ENCODE measurements at regions not wholly inside any gene's neighbourhood (a gene's known extent, or its start where the extent isn't known, plus 50 kb on each side); places are given as distances from the start of the nearest gene placed in this dataset.

DNA sequence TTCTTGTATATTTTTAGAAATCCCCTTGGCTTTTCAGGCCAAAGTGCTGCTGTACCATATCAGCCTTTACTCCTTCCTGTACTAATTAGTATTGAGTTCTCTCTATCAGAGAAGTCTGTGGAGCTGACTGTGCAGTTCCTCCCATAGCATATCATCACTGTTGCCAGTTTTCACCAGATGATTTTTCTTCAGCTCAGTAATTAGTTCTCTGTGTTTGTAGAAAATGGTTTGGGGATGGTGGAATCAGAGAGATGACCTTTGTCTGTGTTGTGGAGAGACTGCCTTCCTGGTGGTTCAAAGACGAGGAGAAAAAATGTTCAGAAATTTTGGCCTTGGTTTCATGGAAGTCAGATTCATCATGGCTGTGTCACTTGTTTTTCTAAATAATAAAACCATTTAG lies 227.5 kb upstream of the ACTBL2 start:
- no peak for DNase-seq (ENCODE audit: low spot score in 2 of 2)
- FAIRE-seq = no peak

DNA sequence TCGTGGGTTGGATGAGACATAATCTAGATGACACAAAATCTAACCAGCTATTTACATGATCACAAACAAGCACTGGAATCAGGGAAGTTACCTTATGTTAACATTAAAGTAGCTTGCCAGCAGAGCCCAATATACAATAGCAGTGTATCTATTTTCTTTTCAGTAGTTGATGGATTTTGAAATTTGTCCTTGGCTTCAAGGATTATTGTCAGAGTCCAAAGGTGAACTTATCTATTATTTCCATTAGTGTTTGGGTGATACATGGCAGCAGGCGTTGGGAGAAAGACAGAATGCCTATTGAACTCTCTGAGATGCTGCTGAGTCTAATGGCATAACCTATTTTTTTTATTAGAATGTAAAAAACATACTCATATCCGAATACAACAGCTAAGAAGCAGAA lies 223.2 kb upstream of the ACTBL2 start:
- no peak for DNase-seq (ENCODE audit: low spot score in 2 of 2)
- FAIRE-seq = no peak

DNA sequence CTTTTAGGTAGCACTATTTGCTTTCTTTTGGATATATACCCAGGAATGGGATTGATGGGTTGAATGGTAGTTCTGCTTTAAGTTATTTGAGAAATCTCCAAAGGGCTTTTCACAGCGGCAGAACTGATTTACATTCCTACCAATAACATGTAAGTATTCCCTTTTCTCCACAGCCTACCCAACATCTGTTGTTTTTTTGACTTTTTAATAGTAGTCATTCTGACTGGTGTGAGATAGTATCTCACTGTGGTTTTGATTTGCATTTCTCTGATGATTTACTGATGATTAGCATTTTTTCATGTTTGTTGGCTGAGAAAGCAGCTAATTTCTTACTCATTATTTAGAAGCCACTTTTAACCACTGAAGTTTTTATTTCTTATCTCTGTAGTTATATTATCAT lies 221.1 kb upstream of the ACTBL2 start:
- DNase-seq (ENCODE audit: low spot score in 2 of 2) = no peak
- FAIRE-seq = no peak

DNA sequence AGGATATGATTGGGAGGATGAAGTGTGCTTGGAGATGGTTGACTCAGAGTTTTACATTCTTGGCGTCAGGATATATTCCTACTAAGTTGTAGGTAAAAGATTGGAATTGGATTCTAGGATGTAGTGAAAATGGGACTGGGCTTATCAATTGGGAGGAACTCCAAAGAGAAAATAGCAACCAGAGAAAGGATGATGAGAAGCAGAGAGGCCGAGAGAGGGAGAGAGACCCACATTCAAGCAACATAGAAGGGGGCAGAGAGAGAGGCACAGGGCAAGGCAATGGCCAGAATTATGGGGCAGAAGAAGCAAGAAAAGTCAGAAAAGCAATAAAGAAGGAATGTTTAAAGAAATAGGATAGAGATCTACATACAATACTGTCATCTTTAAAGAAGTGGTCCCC lies 217.9 kb upstream of the ACTBL2 start:
- no peak for DNase-seq (ENCODE audit: low spot score in 2 of 2)
- FAIRE-seq = no peak

DNA sequence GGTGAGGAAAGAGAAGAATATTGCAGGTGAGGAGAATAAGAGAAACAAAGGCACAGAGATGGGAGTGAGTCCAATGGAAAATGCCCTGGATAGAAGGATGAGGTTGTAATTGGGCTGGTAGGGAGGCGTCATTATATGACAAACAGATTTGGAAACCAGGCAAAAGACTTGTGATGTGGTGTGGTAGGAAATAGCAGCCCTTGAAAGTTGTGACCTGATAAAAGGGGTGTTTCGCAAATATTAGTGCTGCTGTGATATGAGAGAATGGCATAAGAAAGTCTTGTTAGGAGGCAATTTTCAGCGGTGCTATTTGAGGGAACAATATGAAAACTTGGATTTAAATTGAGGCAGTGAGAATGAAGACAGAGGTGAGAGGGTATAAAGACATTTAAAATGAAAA lies 217.5 kb upstream of the ACTBL2 start:
- FAIRE-seq (no peak), DNase-seq (ENCODE audit: low spot score in 2 of 2) (no peak)

DNA sequence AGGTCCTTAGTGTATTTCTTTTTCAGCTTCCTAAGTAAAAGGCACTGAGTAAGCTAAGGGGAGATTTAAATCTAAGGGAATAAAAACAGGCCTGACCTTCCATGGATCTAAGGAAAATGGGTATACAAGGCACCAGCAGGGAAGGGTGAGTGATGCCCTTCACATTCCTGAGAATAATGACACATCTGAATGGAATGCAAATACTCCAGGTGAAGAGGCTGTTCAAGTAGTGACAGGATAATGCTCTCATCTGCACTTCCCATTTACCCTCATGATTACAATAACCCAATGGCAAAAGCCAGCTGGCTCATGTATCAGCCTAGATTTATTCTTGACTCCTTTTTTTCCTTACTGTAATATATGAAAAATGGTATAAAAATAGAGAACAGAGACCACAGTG lies 216.2 kb upstream of the ACTBL2 start:
- FAIRE-seq = no peak
- DNase-seq (ENCODE audit: low spot score in 2 of 2) = no peak

DNA sequence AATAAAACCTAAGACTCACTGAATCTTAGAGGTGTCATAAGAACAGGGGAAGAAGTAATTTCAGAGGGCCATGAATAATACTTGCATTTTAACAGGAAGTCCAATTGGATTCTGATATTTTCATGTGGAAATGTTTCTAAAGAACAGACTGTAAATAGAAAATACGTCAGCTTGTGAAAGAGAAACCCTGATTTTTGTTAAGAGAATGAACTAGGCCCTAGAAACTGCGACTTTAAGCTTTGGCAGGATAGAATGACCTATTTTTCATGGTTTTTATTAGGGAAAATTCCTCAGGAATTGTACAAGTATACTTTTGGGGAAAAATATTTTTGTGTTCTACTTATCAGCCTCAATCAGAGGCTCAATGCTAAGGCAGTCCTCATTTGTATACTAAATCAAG lies 215.5 kb upstream of the ACTBL2 start:
- FAIRE-seq = no peak
- no peak for DNase-seq (ENCODE audit: low spot score in 2 of 2)

DNA sequence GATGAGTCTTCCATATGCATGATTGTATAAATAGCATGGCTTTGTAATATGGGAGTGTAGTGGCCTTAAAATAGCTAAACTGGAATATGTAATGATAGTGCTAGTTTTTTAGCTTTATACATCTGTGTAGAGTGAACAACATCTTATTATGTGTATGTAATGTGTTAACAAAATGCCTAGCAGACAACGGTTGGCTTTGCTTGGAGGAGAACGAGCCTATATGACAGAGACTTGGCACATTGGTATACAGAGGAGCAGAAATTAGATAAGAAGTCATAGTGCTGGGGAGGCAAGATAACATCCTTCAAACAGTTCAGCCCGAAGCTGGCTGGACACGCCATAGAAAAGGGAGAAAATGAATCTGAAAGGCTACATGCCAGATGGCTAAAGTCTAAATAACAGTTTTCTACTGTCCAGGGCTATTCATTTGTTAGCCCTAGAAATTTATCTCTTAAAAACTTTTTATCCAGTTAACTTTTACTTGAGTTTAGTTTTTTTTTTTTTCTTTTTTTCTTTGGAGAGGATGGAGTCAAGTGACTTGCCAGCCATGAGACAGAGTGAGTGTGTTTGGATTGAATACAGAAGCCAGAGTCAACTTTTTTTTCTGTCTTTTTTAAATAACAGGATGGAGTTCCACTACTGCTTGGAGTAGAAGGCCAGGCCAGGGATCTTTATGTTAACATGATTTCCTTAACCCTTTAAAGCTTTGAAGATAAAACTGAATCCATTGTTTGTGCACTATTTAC lies 214.4 kb upstream of the ACTBL2 start:
- FAIRE-seq (no peak), DNase-seq (ENCODE audit: low spot score in 2 of 2) (no peak)

DNA sequence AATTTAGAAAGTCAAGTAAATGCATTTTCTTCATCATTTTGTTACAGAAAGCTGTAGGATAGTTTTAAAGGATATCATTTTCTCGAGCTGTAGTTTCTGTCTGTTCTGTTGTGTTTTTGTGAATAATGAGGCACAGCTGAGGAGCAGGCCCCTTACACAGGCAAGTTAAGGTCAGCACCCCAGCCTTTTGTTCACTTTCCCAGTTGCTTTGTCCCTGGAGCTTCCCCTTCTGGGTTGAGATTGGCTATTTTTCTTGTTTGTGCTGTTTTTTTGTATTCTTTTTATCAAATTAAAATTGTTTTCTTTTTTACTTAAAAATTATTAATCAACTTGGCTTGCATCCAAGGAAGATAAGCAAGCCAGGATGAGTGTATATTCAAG lies 213.8 kb upstream of the ACTBL2 start:
- FAIRE-seq (no peak), DNase-seq (ENCODE audit: low spot score in 2 of 2) (no peak)

DNA sequence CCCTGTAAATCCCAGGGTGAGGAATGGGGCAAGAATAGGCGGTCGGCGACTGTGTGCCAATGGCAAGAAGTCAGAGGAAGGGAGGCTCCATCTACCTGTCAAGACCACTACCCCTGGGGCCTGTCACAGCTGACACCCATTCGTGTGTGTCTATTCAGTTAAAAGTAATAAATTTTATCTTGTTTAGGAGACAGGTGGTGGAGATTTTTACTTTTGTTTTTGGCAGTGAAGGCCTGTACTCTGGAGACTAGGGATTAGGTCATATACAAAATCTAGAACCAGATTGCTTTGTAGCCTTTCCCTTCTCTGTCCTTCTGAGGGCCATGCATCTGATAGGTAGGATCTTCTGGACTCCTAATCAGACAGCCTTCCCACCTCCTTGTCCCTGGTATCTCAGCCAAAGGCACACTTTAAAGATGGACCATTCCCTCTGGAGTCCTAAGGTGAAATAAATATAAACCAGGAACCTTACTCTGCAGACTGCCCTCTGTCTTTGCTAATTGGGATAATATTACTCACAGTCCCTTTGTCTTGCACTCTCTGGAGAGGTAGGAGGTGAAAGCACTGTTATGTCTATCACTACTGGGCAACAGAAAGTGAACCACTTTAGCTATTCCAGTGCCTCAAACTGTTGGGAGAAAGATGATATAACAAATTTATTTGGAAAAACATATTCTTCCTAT lies 213.2 kb upstream of the ACTBL2 start:
- FAIRE-seq (no peak), DNase-seq (ENCODE audit: low spot score in 2 of 2) (no peak)

DNA sequence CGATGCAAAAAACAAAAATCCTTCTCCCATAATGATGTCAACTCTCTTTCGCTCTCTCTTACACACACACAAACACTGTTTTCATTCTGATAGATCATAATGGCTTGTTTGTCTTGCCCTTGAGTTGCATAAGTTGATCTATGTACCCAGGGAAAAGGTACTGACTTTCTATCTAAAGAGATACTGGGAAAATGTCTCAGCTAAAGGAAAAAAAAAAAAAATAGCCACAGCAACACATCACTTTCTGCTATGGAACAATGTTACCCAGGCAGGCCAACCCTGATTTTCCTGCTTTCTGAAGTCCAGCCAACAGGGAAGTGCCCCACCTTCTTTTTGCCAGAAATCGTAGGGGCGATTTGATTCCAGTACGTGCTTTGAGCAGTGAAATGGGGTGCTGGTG lies 212.6 kb upstream of the ACTBL2 start:
- DNase-seq (ENCODE audit: low spot score in 2 of 2) (no peak), FAIRE-seq (no peak)

DNA sequence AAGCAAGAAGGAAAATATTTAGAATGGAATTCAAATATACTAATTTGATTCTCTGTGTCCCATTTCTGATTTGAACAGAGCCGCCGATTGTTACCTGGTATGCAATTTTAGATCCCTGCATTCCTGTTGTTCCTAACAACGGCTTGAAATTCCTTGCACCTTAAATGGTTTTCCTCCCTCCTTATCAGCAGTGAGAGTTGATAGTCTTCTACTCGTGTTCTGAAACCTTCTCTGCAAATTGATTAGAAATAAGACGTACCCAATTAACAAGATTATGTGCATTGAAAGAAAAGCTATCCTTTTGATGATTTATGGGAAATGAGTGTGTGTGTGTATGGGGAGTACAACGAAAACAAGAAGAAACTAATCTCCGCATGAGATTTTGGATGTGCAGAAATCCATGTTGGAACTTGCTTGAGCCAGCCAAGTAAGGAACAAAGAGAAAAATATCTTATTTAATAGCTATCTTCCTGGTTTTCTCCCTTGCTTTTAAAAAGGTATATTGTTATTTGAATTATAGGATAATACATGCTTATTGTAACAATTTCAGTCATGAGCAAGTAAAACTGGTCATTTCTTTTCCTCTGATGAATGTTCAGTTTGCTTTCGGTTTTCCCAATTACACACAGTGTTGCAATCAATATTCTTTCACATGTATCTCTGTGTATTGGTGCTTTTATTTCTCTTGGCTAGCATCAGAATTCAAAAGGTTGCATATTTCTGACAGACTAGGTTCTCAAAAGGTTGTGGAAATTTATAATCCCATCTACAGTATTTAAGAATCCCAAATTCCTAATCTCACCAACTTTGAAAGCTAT lies 211.1 kb upstream of the ACTBL2 start:
- FAIRE-seq = no peak
- DNase-seq (ENCODE audit: low spot score in 2 of 2) = no peak

DNA sequence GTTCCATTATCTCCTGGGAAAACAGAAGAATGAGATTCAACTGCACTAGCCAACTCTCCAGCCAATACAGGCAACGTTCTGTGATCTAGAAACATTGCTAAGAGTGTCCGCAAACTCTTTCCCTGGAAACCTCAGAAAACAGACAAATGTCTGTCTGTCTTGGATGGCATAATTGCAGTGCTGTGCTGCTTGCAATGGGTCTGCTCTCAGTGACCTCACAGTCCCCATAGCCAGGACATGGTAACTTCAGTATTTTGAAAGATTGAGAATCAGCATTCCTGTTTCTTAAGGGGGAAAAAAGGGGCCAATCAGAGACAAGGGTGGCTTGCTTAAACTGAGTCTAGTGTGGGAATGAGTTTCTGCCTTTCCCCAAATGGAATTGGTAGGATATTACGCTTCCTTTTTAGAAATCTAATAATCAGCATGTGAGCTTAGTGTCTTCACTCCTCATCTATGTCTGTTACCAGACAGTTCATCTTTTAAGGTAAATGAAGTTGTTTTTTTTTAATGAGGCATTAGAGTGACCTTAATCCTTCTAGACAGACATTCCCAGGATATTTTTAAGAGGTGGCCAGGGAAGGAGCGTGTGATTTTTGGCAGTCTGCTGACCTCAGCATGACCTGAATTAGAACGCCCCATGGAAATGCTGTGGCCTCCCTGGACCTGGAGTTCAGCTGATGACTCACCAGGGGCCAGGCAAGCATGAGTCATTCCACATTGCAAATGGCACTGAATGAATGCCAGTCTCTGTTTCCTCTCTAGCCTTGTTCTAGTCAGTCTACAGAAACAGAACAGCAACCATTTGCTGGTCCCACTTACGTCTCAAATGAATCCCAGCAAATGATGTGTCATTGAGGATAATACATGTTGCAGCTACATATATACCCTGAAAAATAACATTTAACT lies 210.2 kb upstream of the ACTBL2 start:
- DNase-seq (ENCODE audit: low spot score in 2 of 2) = peak in 1 of 2 donors; percentile 25
- FAIRE-seq = no peak

DNA sequence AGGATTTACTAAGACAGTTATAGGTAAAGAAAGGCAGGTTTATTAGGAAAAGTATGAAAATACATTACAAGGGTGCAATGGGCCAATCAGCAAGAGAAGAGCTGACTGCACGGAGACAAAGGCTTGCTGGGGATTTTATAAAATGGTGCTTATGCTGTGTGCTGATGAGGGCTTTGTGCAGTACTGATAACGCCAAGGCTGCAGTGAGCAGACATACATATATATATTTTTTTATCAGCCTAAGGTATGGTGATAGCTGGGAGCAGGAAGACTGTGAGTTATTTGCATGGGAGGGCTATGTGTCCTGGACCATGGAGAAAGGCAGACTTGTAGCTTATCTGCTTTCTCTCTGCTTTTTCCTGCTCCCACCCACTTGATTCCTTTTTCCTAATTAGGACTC lies 208.1 kb upstream of the ACTBL2 start:
- DNase-seq (ENCODE audit: low spot score in 2 of 2) = no peak
- FAIRE-seq = no peak

DNA sequence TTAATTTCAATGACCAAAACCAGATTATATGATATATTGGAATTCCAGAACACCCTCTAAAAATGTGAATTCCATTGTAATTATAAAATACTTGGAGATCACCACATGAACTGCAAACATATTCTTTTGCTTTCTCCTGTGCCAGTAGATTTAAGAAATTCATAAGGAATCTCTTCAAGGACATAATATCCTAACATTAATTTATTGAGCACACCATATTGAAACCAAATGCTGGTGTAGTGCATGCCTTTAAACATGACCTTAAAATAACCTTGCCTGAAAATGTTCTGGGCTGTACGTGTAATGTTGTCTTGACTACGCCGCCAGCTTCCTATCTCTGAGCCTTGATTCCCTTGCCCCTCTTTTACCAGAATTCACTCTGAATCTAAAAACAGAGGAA lies 205.0 kb upstream of the ACTBL2 start:
- no peak for FAIRE-seq

DNA sequence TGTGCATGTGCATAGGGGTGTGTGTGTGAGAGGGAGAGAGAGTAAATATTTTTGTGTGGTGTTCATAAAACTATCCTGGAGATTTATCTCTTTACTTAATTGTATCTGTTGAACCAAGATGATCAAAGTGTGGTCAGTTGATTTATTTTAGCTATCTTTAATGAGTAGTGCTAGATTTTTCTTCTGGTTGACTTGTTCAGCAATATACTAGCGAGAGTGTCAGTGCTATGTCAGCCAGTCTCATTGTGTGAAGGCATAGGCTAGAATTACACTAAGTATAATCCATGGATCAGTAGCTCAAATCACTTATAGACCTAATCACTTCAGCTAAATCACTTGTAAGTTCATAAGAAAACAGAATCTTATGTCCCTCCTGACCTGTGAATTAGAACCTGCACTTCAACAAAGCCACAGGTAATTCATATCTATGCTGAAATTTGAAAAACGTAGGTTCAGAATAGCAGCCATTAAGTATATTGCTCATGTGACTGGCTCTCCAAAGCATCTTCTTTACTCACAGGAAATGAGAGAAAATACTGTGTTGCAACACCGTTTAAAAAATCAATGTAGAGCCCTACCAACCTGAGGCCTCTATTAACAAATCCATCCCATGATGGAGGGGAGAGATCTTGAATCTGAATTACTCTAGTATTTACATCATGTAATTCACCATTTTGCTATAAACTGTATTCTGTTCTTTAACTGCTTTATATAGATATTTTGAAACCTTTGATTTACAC lies 203.1 kb upstream of the ACTBL2 start:
- FAIRE-seq = no peak
- DNase-seq (ENCODE audit: low spot score in 2 of 2) = no peak

More for the DNA sequence above, 205.0 kb upstream of the ACTBL2 start:
- DNase-seq (ENCODE audit: low spot score in 2 of 2) = no peak

DNA sequence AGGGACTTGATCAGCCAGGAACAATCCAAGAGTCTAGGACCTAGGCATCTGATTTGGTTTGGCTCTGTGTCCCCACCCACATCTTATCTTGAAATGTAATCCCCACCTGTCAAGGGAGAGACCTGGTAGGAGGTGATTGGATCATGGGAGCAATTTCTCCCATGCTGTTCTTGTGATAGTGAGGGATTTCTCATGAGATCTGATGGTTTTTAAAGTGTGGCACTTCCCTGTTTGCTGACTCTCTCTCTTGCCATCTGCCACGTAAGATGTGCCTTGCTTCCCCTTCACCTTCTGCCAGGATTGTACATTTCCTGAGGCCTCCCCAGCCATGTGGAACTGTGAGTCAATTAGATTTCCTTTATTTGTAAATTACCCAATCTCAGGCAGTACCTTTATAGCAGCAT lies 201.7 kb upstream of the ACTBL2 start:
- FAIRE-seq (no peak), DNase-seq (ENCODE audit: low spot score in 2 of 2) (no peak)

DNA sequence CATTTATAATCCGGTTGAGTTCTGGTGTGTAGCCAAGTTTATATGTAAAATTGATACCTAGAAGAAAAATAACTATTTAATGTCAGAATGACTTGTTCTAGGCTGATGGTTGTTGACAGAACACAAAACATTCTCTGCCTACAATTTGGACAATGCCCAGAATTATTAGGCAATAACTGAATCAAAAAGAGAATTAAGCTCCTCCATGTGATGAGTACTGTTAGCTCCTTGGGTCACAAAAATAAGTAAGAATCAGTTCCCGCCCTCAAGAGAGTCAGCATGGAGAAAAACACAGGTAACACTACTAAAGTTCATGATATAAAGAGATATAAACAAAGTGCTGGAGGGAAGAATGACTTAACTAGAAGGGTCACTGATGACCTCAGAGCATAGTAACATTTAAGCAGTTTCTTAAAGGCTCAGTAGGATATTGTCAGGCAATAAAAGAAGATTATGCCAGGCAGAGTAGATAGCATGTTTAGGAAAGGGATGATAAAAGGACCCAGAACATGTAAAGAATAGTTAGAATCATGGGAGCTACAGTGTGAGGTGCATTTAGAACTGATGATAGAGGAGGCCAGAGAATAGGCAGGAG lies 200.5 kb upstream of the ACTBL2 start:
- DNase-seq (ENCODE audit: low spot score in 2 of 2) (no peak), FAIRE-seq (no peak)

DNA sequence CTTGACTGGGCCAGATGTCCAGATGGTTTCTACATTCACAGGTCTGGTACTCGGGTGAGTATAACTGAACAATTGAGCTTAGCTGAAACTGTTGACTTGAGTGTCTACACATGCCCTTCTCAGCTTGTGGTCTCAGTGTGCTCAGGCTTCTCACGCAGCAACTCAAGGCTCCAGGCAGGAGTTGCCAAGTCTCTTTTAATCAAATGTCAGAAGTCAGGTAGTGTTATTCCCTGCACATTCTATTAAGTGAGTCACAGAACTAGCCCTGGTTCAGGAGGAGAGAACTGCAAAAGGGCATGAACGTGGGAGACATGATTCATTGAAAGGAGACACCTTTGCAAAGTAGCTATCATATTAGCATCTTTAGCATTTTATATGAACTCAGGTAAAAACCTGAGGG lies 199.3 kb upstream of the ACTBL2 start:
- no peak for FAIRE-seq
- no peak for DNase-seq (ENCODE audit: low spot score in 2 of 2)

Data from frontal cortex (tissue), 3 donors.